C4-2B (cell line): ENCODE measurements at regions not wholly inside any gene's neighbourhood (a gene's known extent, or its start where the extent isn't known, plus 50 kb on each side); places are given as distances from the start of the nearest gene placed in this dataset.

Experiments
- CTCF ChIP-seq: fragments of 450-650 bp; conservative IDR thresholded peaks from 2 replicates; pipeline ENCODE4 v1.5.1; 2017; ENCODE audit warnings: mild to moderate bottlenecking
- ZFX ChIP-seq: fragments of 450-650 bp; IDR thresholded peaks from 2 replicates; pipeline ENCODE4 v1.6.1; 2017

GRCh38 chr4:36844448-36844847 is 400.1 kb upstream of the NWD2 start:
- TF ChIP-seq CTCF = no peak
- TF ChIP-seq ZFX = no peak
